GM19395 (cell line): ENCODE measurements at regions not wholly inside any gene's neighbourhood (a gene's known extent, or its start where the extent isn't known, plus 50 kb on each side); places are given as distances from the start of the nearest gene placed in this dataset.
A peak's percentile ranks its signal among the peaks of the same experiment; 100 is the strongest.

Experiments used
- ATAC-seq: cut with Tn5 transposase; IDR thresholded peaks from one replicate; pipeline ENCODE4 v1.9.1; 2021; ENCODE audit warnings: mild to moderate bottlenecking, moderate library complexity; ENCODE audit not compliant: unreplicated experiment

DNA sequence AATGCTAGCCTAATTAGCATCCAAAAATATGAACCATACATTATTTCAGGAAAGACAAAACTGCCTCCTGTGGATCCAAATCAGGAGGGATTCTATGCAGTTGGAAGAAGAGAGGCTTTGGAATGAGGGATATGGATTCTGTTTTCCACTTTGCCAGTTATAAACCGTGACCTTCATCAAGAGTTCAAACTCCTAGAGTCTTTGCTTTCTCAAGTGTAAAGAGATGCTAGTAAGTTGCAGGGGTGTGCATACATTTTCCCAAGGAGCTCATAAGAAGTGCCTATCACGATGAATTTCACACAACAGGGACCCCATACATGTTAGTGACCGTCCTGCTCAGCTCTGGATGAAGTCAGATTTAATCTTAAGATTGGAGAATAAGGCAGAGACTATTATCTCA lies 542.5 kb downstream of the SOX11 start:
- ATAC-seq, result no peak

DNA sequence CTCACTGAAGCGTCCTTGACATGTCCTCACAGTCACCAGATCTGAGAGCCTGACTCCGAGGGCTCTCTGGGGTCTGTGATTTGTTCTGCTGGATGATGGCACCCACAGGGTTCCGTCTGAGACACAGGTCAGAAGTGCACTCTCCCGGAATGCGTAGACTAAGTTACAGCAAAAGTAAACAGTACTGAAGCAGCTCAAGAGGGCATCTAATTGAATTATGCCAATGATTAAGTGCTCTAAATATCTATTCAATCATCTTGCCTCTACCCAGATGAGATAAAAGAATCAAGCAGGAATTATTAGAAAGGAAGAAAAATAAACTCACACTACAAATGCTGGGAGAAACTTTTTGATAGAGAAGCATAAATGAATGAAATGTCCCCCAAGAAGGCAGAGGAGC lies 544.1 kb downstream of the SOX11 start:
- no peak for ATAC-seq

DNA sequence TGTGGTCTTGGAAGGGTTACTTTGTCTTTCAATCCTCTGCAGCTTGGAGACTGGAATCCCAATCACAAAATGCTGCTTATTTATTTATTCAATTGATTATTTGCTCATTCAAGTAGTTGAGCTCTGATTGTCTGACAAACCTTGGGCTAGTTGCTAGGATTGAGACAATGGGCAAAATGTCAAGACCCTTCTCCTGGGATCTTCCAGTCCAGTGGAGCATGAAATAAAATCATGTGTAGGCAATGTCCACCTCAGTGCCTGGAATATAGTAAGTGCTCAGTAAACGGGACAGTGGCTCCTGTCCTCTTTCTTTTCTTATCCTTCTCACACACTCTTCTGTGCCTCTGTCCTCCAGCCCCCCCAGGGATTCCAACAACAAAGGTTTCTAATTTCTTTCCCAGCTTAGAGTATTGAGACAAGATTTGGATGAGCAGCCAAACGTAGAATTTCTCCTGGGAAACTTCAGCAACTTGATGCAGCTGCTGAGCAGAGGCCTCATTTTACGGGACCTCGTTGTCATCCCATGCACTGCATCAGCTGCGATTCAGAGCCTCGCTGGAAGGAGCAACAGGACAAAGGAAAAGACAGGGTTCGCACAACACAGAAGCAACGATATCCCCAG lies 545.0 kb downstream of the SOX11 start:
- no peak for ATAC-seq

DNA sequence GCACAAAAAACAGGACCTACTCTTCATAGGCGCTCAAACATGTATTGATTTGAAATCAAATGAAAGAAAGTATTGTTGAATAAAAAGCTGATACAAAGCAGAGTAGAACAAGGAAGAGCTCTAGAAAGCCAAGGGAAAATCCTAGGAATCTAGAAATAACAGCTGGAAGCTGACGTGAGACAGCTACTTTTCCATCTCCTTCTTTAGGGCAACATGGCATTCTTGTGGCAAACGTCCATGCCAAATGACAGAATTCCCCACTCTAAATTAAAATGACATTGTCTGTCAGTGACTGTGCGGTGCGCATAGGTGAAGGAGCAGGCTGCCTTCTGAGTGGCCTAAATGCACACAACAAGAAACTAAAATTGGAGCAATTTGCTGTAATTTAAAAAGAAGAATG lies 557.4 kb downstream of the SOX11 start:
- ATAC-seq, result no peak

DNA sequence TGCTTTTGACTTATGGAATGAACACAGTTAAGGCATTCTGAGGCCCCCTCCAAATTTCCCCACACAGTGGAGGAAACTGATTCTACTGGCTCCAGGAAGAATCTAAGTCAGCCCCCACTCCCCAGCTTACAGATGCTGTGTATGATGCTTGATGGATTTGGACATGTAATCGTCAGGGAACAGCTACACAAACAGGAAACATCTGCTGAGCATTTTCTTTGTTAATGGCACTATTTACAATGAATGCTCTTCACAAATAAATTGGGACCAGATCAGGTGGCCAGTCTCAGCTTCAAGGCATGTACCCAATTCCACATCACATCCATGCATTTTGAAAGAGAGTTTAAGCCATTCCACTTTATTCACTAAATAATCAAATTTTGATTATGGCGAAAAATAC lies 562.3 kb downstream of the SOX11 start:
- ATAC-seq, result no peak

DNA sequence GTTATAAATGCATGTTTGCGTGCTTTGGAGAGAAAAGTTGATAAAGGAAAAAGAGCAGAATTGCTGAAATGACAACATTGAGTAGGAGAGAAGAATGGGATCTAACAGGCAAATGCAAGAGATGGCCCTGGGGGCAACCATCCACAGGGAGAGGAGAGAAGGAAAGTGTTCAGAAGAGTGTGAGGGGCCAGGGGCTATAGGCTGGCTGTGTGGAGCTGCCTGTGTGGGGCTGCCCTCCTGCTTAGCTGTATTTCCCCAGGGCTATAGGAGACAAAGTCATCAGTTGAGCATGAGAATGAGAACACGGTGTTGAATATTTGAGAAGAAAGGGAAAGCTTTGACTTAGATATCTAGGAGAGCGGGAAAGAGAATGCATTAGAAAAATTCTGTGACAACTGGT lies 572.0 kb downstream of the SOX11 start:
- no peak for ATAC-seq

DNA sequence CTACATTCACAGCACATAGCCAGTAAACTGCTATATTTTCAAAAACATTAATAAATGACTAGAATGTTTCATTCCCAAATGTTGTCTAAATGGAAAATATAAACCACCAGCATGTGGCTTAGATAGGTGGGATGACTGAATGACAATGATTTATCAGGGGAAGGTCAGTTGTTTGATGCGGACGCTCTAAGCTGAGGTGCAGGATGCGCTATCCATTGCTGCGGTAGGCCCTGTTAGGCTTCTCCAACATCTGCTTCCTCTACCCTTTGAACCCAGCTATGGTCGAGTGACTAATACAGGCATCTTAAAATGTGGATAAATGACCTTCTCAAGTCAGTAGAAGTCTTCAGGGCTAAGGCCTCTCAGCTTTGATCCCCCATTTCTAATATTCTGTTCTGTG lies 584.2 kb downstream of the CMPK2 start:
- no peak for ATAC-seq

DNA sequence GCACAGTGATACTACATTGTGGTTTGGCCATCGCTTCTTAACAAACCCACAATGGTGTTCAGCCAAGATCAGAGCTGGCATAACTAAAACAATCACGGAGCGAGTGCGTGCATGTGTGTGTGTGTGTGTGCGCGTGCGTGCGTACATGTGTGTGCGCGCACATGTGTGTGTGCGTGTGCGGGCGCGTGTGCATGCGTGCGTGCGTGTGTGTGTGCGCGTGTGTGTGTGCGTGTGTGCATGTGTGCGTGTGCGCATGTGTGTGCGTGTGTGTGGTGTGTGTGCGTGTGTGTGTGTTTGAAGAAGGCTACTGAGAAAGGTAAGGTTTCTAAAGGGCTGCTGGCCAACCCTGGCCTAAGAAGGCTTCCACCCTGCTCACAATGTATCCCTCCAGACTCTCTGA lies 582.4 kb downstream of the CMPK2 start:
- no peak for ATAC-seq

DNA sequence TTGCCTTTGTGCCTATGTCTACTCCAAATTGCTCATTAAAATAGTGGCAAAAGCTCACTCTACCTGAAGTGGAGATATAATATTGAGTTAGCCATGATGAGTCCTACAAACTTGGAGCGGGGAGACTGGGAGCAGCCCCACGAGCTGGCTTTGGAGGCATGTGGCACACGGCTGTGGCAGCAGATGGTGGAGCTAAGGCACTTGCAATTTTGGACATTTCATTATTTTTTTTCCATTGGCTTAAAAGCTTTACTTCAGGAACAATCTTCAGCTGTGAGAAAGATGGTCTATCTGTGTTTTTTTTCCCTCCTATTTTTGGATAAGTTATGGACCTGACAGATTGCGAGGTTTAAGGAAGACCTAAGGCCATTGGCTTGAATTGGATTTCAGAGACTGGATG lies 578.3 kb downstream of the CMPK2 start:
- no peak for ATAC-seq

DNA sequence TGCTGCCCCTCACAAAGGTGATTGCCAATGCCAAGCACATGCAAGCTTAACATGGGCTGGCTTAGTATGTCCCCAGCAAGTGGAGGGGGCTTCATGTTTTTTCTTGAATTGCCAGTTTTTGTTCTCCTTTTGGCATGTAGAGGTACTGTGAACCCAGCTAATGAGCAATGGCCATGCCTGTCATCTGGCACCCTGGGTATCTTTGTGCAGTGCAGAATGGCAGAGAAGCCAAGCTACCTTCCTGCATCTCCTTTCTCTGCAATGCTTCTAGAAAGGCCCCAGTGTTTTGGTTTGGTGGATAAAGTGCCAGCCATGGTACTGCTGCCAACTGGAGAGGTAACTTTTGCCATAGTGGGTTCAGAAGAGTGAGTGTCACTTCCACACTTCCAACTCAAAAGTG lies 576.9 kb downstream of the CMPK2 start:
- no peak for ATAC-seq

DNA sequence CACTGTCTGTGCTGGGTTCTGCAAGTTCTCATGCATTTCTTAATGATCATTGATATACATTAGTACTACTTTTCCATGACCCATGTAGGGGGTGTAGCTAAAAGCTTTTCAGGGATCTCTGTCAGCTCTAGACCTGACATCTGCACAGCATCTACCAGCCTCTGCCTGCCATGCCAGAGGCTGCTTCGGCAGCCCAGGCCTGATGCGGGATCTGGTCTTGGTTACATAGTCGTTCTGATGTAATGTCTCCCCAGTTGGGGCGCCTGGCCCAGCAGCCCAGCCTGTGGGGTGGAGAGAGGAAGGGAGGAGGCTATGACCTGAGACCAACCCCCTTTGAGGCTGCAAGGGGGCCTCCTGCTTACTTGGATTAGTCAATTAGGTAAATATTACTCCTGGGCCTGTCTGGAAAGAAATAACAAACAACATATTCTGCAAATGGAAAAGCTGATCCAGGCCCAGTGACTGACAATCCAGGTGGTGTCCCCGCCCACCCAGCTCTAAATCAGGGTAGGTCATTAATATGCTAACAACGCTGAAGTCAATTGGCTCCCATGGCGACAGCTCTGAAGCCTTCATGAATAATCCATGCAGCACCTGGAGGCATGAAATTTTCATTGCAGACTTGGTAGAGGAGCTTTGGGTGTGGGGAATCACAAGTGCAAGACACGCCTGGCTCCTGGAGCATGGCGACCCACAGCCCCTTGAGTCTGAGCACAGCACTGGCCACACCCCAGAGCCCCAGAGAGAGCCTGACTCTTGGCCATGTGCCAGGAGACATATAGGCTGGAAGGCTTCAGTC lies 575.3 kb downstream of the CMPK2 start:
- no peak for ATAC-seq

DNA sequence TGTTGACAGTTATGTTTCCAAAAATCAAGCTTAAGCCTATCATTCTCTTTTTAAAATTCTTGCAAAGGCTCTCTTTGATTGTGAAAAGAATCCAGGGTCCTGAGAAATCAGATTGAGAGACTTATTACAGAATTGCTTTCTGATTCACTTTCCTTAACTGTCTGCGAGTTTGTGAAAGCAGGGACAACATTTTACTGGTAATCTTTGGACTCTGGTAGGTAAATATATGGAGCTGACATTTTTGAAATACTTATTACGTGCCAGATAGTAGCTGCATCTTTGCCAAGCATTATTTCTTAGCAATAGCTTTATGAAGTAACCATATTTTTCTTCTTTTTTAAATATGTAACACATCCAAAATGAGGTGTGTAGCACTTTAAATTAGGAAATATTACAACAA lies 570.9 kb downstream of the CMPK2 start:
- ATAC-seq, result no peak

DNA sequence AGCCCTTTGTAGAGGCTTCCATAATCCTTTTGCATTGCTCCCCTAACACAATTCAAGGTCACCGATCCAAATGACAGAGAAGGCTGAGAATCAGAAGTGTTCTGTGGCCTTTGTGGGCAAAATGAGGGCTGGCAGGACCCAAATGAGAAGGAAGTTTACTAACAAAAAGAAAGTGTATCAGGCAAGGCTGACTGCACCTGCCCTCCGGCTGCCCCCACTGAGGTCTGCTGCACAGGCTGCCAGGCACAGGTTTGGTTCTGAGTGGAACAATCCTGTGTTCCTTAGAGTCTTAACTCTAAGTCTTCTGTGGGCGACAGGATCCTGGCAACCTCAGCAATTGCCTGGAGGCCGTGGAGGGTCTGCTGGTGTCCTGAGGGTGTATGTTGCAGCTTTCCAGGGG lies 568.5 kb downstream of the CMPK2 start:
- ATAC-seq, result no peak

DNA sequence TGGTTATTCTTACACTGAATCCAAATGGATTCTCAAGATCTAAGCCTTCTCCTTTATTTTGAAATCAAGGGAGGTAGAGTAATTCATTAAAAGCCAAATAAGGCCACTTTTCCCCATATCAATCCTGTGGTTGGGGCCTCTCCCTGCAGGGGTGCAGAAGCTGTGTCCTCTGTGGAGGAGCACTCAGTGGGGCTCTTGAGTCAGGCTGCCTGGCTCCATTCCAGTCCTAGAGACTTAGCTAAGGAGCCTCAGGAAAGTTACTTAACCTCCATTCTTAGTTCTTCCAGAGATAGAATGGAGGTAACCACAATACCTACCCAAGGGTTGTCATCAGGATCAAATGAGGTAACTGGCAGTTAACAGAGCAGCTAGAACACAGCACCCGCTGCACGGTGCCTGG lies 564.3 kb downstream of the CMPK2 start:
- no peak for ATAC-seq

DNA sequence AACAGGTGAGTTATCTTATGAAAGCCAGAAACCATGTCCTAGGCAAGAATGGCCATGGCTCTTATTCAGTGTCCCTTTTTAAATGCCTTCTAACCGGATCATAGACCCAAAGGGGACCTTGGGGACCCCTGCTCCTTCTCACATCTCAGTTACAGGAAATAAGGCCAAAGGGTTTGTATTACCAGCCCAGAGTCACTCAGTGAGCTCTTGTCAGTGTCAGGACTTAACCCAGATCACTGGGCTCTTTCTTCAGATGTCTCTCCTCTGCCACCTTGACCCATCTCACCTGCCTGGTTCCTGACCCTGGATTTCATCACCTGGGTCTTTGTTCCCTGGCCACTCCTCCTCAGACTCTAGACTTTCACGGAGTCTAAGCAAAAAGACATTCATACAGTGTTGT lies 556.7 kb downstream of the CMPK2 start:
- ATAC-seq, result peak; percentile 6

DNA sequence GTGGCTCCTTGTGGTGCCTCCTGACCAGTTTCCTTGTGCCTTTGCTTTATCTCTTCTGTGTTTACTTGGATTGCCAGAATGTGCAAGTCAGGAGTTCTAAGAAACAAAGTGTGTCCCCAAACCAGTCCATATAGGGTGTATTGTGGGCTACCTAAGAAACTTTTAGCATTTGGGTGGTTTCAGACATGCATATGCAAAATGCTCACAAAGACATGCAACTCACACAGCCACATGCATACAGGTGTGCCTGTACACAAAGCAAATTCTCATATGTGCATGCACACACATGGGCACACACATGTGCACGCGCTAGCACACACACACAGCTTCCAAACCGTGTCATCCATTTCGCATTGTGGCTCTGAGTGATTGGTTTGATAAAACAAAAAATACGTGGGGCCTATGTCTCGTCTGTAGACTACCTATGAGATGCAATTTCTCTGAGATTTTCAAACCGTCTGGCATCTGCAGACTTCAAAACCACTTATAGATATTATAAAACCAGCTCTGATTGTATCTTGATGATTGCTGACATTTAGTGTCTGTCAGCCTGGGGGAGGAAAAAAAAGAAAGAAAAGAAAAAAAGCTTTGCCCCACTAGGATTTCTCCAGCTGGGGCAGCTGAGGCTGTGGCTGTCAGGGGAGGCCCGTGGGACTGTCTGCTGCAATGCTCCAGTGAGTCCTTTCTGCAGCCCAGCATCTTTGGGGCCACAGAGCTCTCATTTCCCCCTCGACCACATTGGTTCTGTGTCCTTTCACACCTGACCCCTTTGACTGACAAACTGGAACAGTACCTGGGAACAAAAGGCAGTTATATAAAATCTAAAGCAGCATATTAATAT lies 556.1 kb downstream of the CMPK2 start:
- ATAC-seq, result peak; percentile 82

DNA sequence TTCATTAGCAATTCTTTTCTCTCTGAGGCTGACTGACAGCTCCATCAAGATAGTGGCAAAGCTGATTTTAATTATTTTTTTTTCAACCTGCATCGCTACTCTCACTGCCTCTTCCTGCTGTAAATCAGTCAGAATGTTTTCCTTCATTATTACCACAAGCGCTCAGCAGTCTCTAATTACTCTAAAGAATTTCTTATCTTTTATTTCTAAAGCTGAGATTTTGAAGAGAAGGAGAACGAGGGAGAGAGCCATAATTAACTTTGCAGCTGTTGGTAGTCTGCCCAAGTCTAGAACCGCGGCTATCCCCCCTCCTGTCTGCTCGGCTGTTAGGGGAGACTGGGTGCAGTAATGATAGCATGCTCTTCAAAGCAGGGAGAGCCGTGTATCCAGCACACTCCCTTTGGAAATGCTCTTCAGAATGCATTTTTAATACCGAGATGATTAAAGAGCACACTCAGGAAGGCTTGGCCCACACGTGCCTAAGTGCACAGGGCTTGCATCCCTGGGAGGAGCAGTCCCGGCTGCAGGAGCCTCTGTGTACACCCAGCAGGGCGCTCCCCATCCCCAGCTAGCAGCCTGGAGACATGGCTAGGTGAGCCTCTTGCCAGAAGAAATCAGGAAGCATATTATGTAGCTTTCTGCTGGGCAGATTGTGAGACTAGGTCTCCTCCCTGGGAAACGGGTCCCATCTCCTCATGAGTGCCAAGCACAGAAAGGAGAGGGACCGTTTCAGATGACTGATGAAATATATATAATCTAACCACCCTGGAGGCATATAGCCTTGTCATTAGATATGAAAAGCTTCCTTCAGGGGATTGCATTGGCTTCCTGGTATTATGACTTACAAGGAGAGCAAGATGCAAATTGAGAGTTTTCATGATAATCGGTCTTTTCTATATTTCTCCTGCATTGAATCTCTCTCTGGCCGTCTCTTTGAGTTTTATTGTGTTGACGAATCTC lies 555.2 kb downstream of the CMPK2 start:
- peak; percentile 38 for ATAC-seq

DNA sequence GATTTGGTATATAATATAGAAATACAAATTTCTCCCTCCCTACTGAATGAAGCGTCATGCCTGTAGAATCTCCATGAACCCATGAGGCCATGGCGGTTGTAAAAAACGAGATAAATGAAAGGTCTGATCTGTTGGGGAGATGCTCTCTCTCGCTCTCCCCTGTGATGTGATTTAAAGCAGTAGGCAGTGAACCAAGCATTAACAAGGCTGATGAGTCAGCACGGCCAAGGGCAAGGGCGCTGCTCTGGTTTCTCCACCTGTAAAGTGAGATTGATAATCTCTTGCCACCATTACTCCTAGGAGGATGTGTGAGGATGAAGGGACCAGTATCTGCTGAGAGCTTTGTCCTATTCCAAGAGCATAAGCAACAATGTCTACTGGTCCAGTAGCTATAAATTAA lies 553.3 kb downstream of the CMPK2 start:
- no peak for ATAC-seq

DNA sequence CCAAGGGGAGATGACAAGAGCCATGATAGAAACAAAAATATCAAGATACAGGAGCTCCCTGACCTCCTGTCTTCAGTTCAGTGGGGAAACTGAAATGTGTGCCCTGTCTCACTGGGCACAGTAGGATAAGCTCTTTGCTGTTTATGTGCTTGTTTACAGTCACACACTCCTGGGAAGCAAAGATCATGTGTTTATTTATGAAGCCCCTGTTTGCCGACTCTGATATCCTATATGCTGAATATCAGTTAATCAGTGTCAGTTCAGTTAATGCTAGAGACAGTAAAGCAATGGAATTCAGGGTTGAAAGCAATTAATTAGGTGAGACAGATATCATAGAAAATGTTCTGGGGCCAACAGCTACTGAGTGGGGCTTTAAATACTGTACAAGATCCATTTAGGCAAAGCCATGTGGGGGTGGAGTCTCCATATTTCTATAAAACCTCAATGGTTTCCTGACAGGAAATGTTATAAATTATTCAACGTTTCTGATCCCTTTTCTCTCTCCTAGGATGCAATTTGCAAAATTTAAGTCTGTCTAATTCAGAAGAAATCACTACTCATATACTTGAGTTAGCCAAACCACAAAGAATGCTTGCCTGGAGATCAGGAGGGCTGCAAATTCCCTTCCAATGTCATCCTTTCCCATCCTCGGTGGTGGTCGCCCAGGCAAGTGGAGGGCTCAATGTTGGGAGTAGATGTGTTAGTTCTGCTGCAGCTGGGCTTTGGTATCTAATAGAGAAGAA lies 551.3 kb downstream of the CMPK2 start:
- ATAC-seq, result no peak

DNA sequence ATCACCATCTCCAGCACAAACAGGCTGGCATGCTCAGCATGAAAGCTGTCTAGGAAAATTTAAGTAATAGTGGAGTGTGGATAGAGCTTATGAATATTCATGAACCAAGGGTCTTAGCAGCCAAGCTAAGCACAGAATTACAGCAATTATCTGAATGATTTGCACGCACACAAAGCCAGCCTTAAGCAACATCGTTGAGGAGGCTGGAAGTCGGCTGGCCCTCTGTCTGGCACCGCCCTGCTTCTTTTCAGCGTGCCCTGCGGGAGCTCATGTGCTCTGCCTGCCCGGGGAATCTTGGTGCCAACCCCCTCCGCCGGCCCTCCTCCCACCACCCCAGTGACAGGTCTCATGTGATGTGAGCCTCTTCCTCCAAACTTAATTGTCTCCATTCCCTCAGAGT lies 540.1 kb downstream of the CMPK2 start:
- no peak for ATAC-seq
